Mesenchymal stem cell (in vitro differentiated cells and primary cell): ENCODE measurements at regions not wholly inside any gene's neighbourhood (a gene's known extent, or its start where the extent isn't known, plus 50 kb on each side); places are given as distances from the start of the nearest gene placed in this dataset.

Experiments
- DNase-seq: peaks from one replicate; pipeline ENCODE4 v3.0.0-alpha.2; 2013
- H2AFZ ChIP-seq: one replicate; pipeline ENCODE4 v1.6.1; 2013; ENCODE audit warnings: low read depth, mild to moderate bottlenecking, control low read depth, inconsistent platforms, low read length, moderate library complexity
- H2AK5ac ChIP-seq: 2 replicates; pipeline ENCODE4 v1.6.1; 2013; ENCODE audit warnings: low read length, moderate library complexity, mild to moderate bottlenecking, inconsistent platforms; ENCODE audit not compliant: severe bottlenecking
- H2BK120ac ChIP-seq: one replicate; pipeline ENCODE4 v1.6.1; 2013; ENCODE audit warnings: low read depth, mild to moderate bottlenecking, inconsistent platforms, low read length, moderate library complexity
- H2BK12ac ChIP-seq, 2 experiments: one replicate each; pipeline ENCODE4 v1.6.1; 2013; ENCODE audit warnings: inconsistent platforms in 2 of 2, low read length in 2 of 2, mild to moderate bottlenecking in 2 of 2, moderate library complexity in 2 of 2, control low read depth in 1 of 2
- H2BK15ac ChIP-seq: one replicate; pipeline ENCODE4 v1.6.1; 2013; ENCODE audit warnings: mild to moderate bottlenecking, low read depth, inconsistent platforms; ENCODE audit not compliant: poor library complexity, severe bottlenecking
- H2BK5ac ChIP-seq: 2 replicates; pipeline ENCODE4 v1.6.1; 2013; ENCODE audit warnings: low read depth, mild to moderate bottlenecking, low read length, control low read depth, inconsistent platforms; ENCODE audit not compliant: poor library complexity, severe bottlenecking
- H3K14ac ChIP-seq, 2 experiments: one replicate each; pipeline ENCODE4 v1.6.1; 2013; ENCODE audit warnings: inconsistent platforms in 2 of 2, low read length in 2 of 2, control low read depth in 1 of 2, mild to moderate bottlenecking in 1 of 2, moderate library complexity in 1 of 2
- H3K18ac ChIP-seq, 2 experiments: one replicate each; pipeline ENCODE4 v1.6.1; 2013; ENCODE audit warnings: inconsistent platforms in 2 of 2, low read length in 2 of 2, control low read depth in 1 of 2, low read depth in 1 of 2, mild to moderate bottlenecking in 1 of 2
- H3K23ac ChIP-seq, 2 experiments: one replicate each; pipeline ENCODE4 v1.6.1; 2013; ENCODE audit warnings: inconsistent platforms in 2 of 2, low read length in 2 of 2, mild to moderate bottlenecking in 2 of 2, moderate library complexity in 2 of 2, control low read depth in 1 of 2
- H3K27ac ChIP-seq: 2 replicates; pipeline ENCODE4 v1.5.1; 2013; ENCODE audit warnings: mild to moderate bottlenecking, moderate library complexity, low read length, control low read depth, inconsistent platforms; ENCODE audit not compliant: poor library complexity, severe bottlenecking
- H3K27me3 ChIP-seq, 2 experiments: 2 replicates each; pipeline versions ENCODE4 v1.6.1 to v1.7.0; 2013; ENCODE audit warnings: low read length in 2 of 2, mild to moderate bottlenecking in 2 of 2, moderate library complexity in 2 of 2, control low read depth in 1 of 2, inconsistent platforms in 1 of 2; ENCODE audit not compliant: control insufficient read depth in 1 of 2, insufficient read depth in 1 of 2
- H3K36me3 ChIP-seq, 2 experiments: 2 replicates each; pipeline versions ENCODE4 v1.6.1 to v1.7.0; 2013; ENCODE audit warnings: low read length in 2 of 2, control low read depth in 1 of 2, inconsistent platforms in 1 of 2, low read depth in 1 of 2, mild to moderate bottlenecking in 1 of 2; ENCODE audit not compliant: insufficient read depth in 2 of 2, control insufficient read depth in 1 of 2
- H3K4ac ChIP-seq, 2 experiments: one replicate each; pipeline ENCODE4 v1.6.1; 2013; ENCODE audit warnings: inconsistent platforms in 2 of 2, low read length in 2 of 2, mild to moderate bottlenecking in 2 of 2, moderate library complexity in 2 of 2, control low read depth in 1 of 2, low read depth in 1 of 2
- H3K4me1 ChIP-seq: 2 replicates; pipeline ENCODE4 v1.6.1; 2013; ENCODE audit warnings: low read depth, low read length, control low read depth; ENCODE audit not compliant: control insufficient read depth, insufficient read depth
- H3K4me2 ChIP-seq: 2 replicates; pipeline ENCODE4 v1.6.1; 2013; ENCODE audit warnings: low read length, mild to moderate bottlenecking, inconsistent platforms; ENCODE audit not compliant: poor library complexity, severe bottlenecking
- H3K4me3 ChIP-seq, 2 experiments: 2 replicates each; pipeline versions ENCODE4 v1.5.1 to v1.7.0; 2013; ENCODE audit warnings: low read length in 2 of 2, mild to moderate bottlenecking in 2 of 2, control low read depth in 1 of 2, low read depth in 1 of 2; ENCODE audit not compliant: insufficient read depth in 1 of 2
- H3K79me1 ChIP-seq: replicated peaks from 2 replicates; pipeline ENCODE4 v1.6.1; 2013; ENCODE audit warnings: mild to moderate bottlenecking, control low read depth, low read length, inconsistent platforms; ENCODE audit not compliant: poor library complexity, severe bottlenecking
- H3K9ac ChIP-seq: 2 replicates; pipeline ENCODE4 v1.7.0; 2013; ENCODE audit warnings: mild to moderate bottlenecking, low read length, moderate library complexity
- H3K9me3 ChIP-seq: 2 replicates; pipeline ENCODE4 v1.7.0; 2013; ENCODE audit warnings: mild to moderate bottlenecking, low read length; ENCODE audit not compliant: control insufficient read depth
- H4K8ac ChIP-seq: one replicate; pipeline ENCODE4 v1.6.1; 2013; ENCODE audit warnings: inconsistent platforms, mild to moderate bottlenecking, low read length, moderate library complexity
- H4K91ac ChIP-seq: one replicate; pipeline ENCODE4 v1.6.1; 2013; ENCODE audit warnings: mild to moderate bottlenecking, low read length, inconsistent platforms
- WGBS: methylation state at CpG from one replicate; pipeline ENCODE4 v1.1.7; 2013; ENCODE audit warnings: mixed read lengths; 5-methylcytosine and 5-hydroxymethylcytosine counted together

- Histone ChIP-seq H3K23ac (no peak overlapping the region), H3K9me3 (no peaks in the 10 kb centered on the region), H3K4me2 (no peak overlapping the region), H3K4me1 (no peaks in the 10 kb centered on the region), H3K79me1 (no peaks in the 10 kb centered on the region), H4K91ac (no peak overlapping the region), H3K14ac (no peak overlapping the region), H3K27me3 (peaks cover 0 to 6% of the 10 kb centered on the region in 2 experiments), H2AFZ (no peak overlapping the region), H3K18ac (no peak overlapping the region), H2BK12ac (no peak overlapping the region), H3K9ac (no peak overlapping the region), H2BK5ac (no peak overlapping the region), H3K4ac (no peak overlapping the region), H3K4me3 (peak overlapping the region in 1 of 2 experiments; percentile 23), H2AK5ac (no peak overlapping the region), H4K8ac (no peak overlapping the region), H3K36me3 (no peaks in the 10 kb centered on the region), H2BK15ac (no peak overlapping the region), H2BK120ac (no peak overlapping the region), H3K27ac (no peak overlapping the region)
- 61% methylated on average over 1 of the region's 1 CpG for WGBS
- DNase-seq = no peak
These were observed 212.5 kb upstream of the ZNF536 start for GRCh38 chr19:30159636-30160035.

GRCh38 chr19:30160426-30160825, 211.8 kb upstream of the ZNF536 start:
- H3K18ac ChIP-seq = no peak overlapping the region
- 61% methylated on average over 9 of the region's 9 CpGs for WGBS

GRCh38 chr19:30161021-30161655, 211.0 kb upstream of the ZNF536 start:
- H3K4me2 ChIP-seq = no peak overlapping the region
- H2BK15ac ChIP-seq = no peak overlapping the region
- no peak overlapping the region for H3K23ac ChIP-seq
- H3K14ac ChIP-seq = no peak overlapping the region
- no peak overlapping the region for H3K27ac ChIP-seq
- no peak overlapping the region for H3K4ac ChIP-seq
- H2BK120ac ChIP-seq = no peak overlapping the region
- H4K8ac ChIP-seq = no peak overlapping the region
- no peaks in the 10 kb centered on the region for H3K9me3 ChIP-seq
- no peaks in the 10 kb centered on the region for H3K27me3 ChIP-seq
- no peaks in the 10 kb centered on the region for H3K79me1 ChIP-seq
- H2AFZ ChIP-seq = no peak overlapping the region
- no peaks in the 10 kb centered on the region for H3K36me3 ChIP-seq
- 79% methylated on average over 7 of the region's 7 CpGs for WGBS
- no peak overlapping the region for H3K4me3 ChIP-seq
- H3K9ac ChIP-seq = no peak overlapping the region
- H3K18ac ChIP-seq = no peak overlapping the region
- DNase-seq = no peak
- no peak overlapping the region for H4K91ac ChIP-seq
- no peak overlapping the region for H2AK5ac ChIP-seq
- no peaks in the 10 kb centered on the region for H3K4me1 ChIP-seq
- no peak overlapping the region for H2BK12ac ChIP-seq
- no peak overlapping the region for H2BK5ac ChIP-seq

More at GRCh38 chr19:30160426-30160825, 211.8 kb upstream of the ZNF536 start:
- no peak overlapping the region for H3K4ac ChIP-seq
- no peak overlapping the region for H3K23ac ChIP-seq
- no peak overlapping the region for H2BK5ac ChIP-seq
- no peaks in the 10 kb centered on the region for H3K36me3 ChIP-seq
- no peak overlapping the region for H2AFZ ChIP-seq
- no peak overlapping the region for H4K8ac ChIP-seq
- H3K27me3 ChIP-seq = peaks cover 0 to 5% of the 10 kb centered on the region in 2 experiments
- H3K9me3 ChIP-seq = no peaks in the 10 kb centered on the region
- no peaks in the 10 kb centered on the region for H3K4me1 ChIP-seq
- DNase-seq = no peak
- H3K4me3 ChIP-seq = no peak overlapping the region
- H3K14ac ChIP-seq = no peak overlapping the region
- no peak overlapping the region for H2BK120ac ChIP-seq
- no peak overlapping the region for H2BK12ac ChIP-seq
- no peak overlapping the region for H4K91ac ChIP-seq
- H3K9ac ChIP-seq = no peak overlapping the region
- H3K79me1 ChIP-seq = no peaks in the 10 kb centered on the region
- no peak overlapping the region for H2AK5ac ChIP-seq
- H3K4me2 ChIP-seq = no peak overlapping the region
- H2BK15ac ChIP-seq = no peak overlapping the region
- H3K27ac ChIP-seq = no peak overlapping the region

- 60% methylated on average over 5 of the region's 5 CpGs for WGBS
- Histone ChIP-seq H2BK15ac (no peak overlapping the region), H3K36me3 (no peaks in the 10 kb centered on the region), H3K9ac (no peak overlapping the region), H2BK120ac (no peak overlapping the region), H2AK5ac (no peak overlapping the region), H3K27ac (no peak overlapping the region), H3K4ac (no peak overlapping the region), H3K4me2 (no peak overlapping the region), H3K27me3 (no peaks in the 10 kb centered on the region), H2BK5ac (no peak overlapping the region), H3K14ac (no peak overlapping the region), H3K79me1 (no peaks in the 10 kb centered on the region), H3K4me1 (no peaks in the 10 kb centered on the region), H3K9me3 (no peaks in the 10 kb centered on the region), H3K4me3 (no peak overlapping the region), H2AFZ (no peak overlapping the region), H2BK12ac (no peak overlapping the region), H4K8ac (no peak overlapping the region), H4K91ac (no peak overlapping the region), H3K18ac (no peak overlapping the region), H3K23ac (no peak overlapping the region)
- no peak for DNase-seq
These were observed 210.4 kb upstream of the ZNF536 start for GRCh38 chr19:30161770-30162169.
